ENCODE measurements at regions not wholly inside any gene's neighbourhood (a gene's known extent, or its start where the extent isn't known, plus 50 kb on each side); places are given as distances from the start of the nearest gene placed in this dataset.
"Not testable (repeated sequence)": the region's sequence is repeated elsewhere in the genome, so short reads cannot be mapped to it uniquely, and the experiment has no call there.

DNA sequence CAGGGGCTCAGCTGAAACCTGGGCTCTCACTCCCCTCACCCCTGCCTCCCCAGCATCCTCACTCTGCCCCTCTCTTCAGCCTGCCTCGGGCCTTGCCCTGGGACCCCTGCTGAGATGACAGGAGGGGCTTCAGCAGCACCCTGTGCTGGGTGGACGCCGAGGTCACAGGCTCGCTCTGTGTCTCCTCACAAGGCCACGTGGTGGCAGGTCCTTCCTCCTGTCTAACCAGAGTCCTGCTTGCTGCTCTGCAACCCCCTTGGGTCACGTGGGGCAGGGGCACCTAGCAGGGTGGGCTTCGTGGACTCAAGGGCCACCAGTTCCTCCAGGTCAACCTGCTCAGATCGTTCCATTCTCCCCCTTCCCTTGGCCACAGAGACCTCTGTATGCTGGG, 90.4 kb downstream of the TMEM121 start:
- no peak for DNase-seq
- H3K27me3 ChIP-seq: no peaks in the 10 kb centered on the region

GRCh38 chr14:105617201-105617777, 90.9 kb downstream of the TMEM121 start:
- no peaks in the 10 kb centered on the region for H3K36me3 ChIP-seq
- H3K27me3 ChIP-seq: no peaks in the 10 kb centered on the region
- H3K9me3 ChIP-seq: no peaks in the 10 kb centered on the region
- no peak overlapping the region for H3K4me3 ChIP-seq
- DNase-seq: no peak

More for the DNA sequence above, 90.4 kb downstream of the TMEM121 start:
- Histone ChIP-seq H3K4me3 (no peak overlapping the region), H3K9me3 (no peaks in the 10 kb centered on the region), H3K36me3 (no peaks in the 10 kb centered on the region)

DNA sequence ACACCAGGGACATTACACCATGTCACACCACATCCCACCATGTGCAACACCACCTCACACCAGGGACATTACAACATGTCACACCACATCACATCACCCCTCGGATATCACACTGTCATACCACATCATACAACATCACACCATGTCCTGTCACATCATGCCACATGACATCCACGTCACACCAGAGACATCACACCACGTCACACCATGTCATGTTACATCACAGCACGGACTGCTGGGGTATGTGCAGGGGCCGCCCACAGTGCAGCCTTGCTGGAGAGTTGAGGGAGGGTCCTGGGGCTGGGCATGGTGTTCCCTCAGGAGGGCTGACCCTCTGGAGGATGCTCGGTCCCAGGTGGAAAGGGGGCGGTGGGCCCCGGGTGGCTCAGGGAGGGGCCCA, 91.4 kb downstream of the TMEM121 start:
- not testable (repeated sequence) for DNase-seq, H3K27me3 ChIP-seq, H3K9me3 ChIP-seq, H3K4me3 ChIP-seq, H3K36me3 ChIP-seq

- H3K9me3 ChIP-seq, DNase-seq, H3K4me3 ChIP-seq, H3K36me3 ChIP-seq, H3K27me3 ChIP-seq: not testable (repeated sequence)
Measured at GRCh38 chr14:105619324-105619723, 92.9 kb downstream of the TMEM121 start.

GRCh38 chr14:105620178-105620864, 93.9 kb downstream of the TMEM121 start:
- not testable (repeated sequence) for H3K4me3 ChIP-seq, H3K36me3 ChIP-seq, DNase-seq, H3K27me3 ChIP-seq, H3K9me3 ChIP-seq

- H3K9me3 ChIP-seq, H3K36me3 ChIP-seq, H3K27me3 ChIP-seq, H3K4me3 ChIP-seq, DNase-seq: not testable (repeated sequence)
Measured at GRCh38 chr14:105620865-105621471, 94.6 kb downstream of the TMEM121 start.

DNA sequence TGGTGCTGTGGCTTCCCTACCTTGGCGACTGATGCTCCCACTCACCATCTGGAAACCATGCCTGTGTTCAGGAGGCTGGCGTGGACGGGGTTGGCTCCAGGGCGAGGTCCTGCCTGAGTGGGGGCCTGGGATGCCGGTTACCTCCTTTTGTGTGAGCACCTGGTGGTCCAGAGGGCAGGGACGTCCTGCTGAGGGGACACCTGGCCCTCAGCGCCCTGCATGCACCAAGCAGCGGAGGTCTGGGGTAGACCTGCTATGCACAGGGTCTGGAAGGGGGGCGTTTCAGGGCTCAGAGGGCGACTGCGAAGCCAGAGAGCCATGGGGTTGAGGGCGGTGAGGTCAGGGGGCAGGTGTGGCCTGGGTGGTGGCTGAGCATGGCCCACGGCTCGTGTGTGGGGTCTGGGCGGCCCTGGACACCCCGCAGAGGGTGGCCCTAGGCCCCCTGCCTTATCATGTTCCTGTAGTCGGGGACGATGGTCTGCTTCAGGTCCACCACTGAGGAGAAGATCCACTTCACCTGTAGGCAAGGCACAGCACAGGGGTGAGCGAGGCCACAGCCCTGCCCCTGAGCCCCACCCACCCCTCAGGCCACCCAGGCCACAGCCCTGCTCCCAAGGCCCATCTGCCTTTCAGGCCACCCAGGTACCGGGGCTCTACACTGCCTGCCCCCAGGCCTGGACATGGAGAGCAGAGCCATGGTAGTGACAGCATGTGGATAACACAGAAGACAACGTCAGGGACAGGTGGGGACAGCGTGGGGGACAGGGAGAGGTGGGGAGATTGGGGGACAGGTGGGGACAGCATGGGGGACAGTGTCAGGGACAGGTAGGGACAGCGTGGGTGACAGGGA, 95.3 kb downstream of the TMEM121 start:
- not testable (repeated sequence) for H3K36me3 ChIP-seq, H3K27me3 ChIP-seq, H3K9me3 ChIP-seq, H3K4me3 ChIP-seq, DNase-seq

GRCh38 chr14:105622329-105622955, 96.1 kb downstream of the TMEM121 start:
- no peak for DNase-seq
- Histone ChIP-seq H3K9me3 (no peaks in the 10 kb centered on the region), H3K4me3 (no peak overlapping the region), H3K36me3 (no peaks in the 10 kb centered on the region), H3K27me3 (no peaks in the 10 kb centered on the region)

- not testable (repeated sequence) for H3K27me3 ChIP-seq, DNase-seq, H3K9me3 ChIP-seq, H3K36me3 ChIP-seq, H3K4me3 ChIP-seq
Measured at GRCh38 chr14:105623178-105623577, 96.8 kb downstream of the TMEM121 start.

DNA sequence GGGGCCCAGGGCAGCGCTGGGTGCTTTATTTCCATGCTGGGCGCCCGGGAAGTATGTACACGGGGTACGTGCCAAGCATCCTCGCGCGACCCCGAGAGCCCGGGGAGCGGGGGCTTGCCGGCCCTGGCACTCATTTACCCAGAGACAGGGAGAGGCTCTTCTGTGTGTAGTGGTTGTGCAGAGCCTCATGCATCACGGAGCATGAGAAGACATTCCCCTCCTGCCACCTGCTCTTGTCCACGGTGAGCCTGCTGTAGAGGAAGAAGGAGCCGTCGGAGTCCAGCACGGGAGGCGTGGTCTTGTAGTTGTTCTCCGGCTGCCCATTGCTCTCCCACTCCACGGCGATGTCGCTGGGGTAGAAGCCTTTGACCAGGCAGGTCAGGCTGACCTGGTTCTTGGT, 98.0 kb downstream of the TMEM121 start:
- H3K27me3 ChIP-seq, H3K36me3 ChIP-seq, H3K9me3 ChIP-seq, H3K4me3 ChIP-seq, DNase-seq: not testable (repeated sequence)

GRCh38 chr14:105624749-105625434, 98.5 kb downstream of the TMEM121 start:
- not testable (repeated sequence) for H3K9me3 ChIP-seq, H3K27me3 ChIP-seq, DNase-seq, H3K4me3 ChIP-seq, H3K36me3 ChIP-seq

- not testable (repeated sequence) for H3K4me3 ChIP-seq, H3K9me3 ChIP-seq, H3K27me3 ChIP-seq, H3K36me3 ChIP-seq, DNase-seq
Measured at GRCh38 chr14:105625448-105625847, 99.1 kb downstream of the TMEM121 start.

GRCh38 chr14:105626111-105626510, 99.7 kb downstream of the TMEM121 start:
- not testable (repeated sequence) for H3K27me3 ChIP-seq, H3K4me3 ChIP-seq, H3K9me3 ChIP-seq, H3K36me3 ChIP-seq, DNase-seq

DNA sequence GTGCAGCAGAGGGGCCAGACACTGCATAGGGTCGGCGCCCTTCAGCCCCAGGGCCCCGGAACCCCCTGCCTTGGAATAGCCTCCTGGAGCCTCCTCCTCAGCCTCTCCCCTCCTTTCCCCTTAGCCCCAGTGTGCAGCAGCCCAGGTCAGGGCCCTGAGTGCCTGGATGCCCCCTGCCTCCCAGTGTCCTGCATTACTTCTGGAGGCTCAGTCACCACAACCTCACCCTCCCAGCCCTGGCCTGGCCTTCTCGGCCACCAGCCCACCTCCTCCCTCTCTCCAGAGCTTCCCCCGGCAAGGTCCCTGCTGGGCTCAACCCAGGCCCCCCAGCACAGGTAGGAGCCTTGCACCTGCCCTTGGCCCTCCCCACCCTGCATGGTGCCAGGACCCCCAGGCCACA, 100.3 kb downstream of the TMEM121 start:
- H3K27me3 ChIP-seq, DNase-seq, H3K9me3 ChIP-seq, H3K36me3 ChIP-seq, H3K4me3 ChIP-seq: not testable (repeated sequence)

DNA sequence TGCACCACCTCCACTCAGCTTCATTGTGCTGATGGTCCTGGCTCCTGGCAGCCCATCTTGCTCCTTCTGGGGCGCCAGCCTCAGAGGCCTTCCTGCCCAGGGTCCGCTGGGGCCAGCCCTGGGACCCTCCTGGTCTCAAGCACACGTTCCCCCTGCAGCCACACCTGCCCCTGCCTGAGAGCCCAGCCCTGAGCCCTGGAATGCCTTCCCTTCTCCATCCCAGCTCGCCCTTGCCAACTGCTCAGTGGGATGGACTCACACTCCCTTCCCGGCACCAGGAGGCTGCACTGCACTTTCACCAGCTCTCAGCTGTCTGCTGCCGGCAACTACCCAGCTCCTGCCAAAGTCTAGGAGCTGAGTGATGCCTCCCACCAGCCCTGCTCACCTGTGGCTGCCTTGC, 100.9 kb downstream of the TMEM121 start:
- not testable (repeated sequence) for H3K36me3 ChIP-seq, H3K9me3 ChIP-seq, DNase-seq, H3K27me3 ChIP-seq, H3K4me3 ChIP-seq

DNA sequence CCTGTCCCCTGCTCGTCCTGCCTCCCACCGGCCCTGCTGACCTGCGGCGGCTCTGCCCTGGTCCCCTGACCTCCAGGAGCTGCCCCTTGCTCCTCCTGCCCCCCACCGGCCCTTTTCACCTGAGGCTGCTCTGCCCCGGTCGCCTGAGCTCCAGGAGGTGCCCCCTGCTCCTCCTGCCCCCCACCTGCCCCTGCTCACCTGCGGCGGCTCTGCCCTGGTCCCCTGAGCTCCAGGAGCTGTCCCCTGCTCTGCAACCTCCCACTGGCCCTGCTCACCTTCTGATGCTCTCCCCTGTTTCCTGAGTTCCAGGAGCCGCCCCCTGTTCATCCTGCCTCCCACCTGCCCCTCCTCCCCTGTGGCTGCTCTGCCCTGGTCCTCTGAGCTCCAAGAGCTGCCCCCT, 101.3 kb downstream of the TMEM121 start:
- no peaks in the 10 kb centered on the region for H3K36me3 ChIP-seq
- no peaks in the 10 kb centered on the region for H3K9me3 ChIP-seq
- H3K4me3 ChIP-seq: no peak overlapping the region
- DNase-seq: no peak
- no peaks in the 10 kb centered on the region for H3K27me3 ChIP-seq
